Endothelial cell of umbilical vein (primary cell): ENCODE measurements at regions not wholly inside any gene's neighbourhood (a gene's known extent, or its start where the extent isn't known, plus 50 kb on each side); places are given as distances from the start of the nearest gene placed in this dataset.

Source experiments
- BruUV-seq: library from RNA; stranded (reverse); fragments of 400-500 nt; replicated peaks from 2 replicates; lab custom pipeline; 2021; lab: Mats Ljungman, UMichigan
- CTCF ChIA-PET: fragments of 300-600, 350-600 bp; sonication (Branson Sonifier 250); formaldehyde crosslinking; loops from one replicate; lab custom pipeline; 2021; ENCODE audit warnings: antibody characterized with exemption, inconsistent platforms; lab: Charles Lee
- POLR2A ChIA-PET: fragments of 300-600, 350-600 bp; sonication (Branson Sonifier 250); formaldehyde crosslinking; loops from one replicate; lab custom pipeline; 2021; ENCODE audit warnings: antibody characterized with exemption, inconsistent platforms; lab: Charles Lee
- DNase-seq: peaks from one replicate; pipeline ENCODE4 v3.0.0-alpha.2; 2011; ENCODE audit warnings: low read depth, low spot score
- FAIRE-seq: peaks from 2 replicates; lab custom pipeline; 2011; peaks lifted over from hg19 to GRCh38; lab: Jason Lieb, UNC
- H2AFZ ChIP-seq: 2 replicates; pipeline ENCODE4 v1.6.0; 2012; ENCODE audit warnings: low read depth, low read length, control low read depth, inconsistent platforms
- H3K27ac ChIP-seq: 2 replicates; pipeline ENCODE4 v1.5.1; 2011; ENCODE audit warnings: low read depth, mild to moderate bottlenecking, control low read depth, low read length, moderate library complexity; ENCODE audit not compliant: insufficient read depth
- H3K27me3 ChIP-seq, 2 experiments: 2 replicates each; pipeline versions ENCODE4 v1.6.0 to v1.6.1; 2011; ENCODE audit warnings: low read length in 2 of 2, mixed read lengths in 1 of 2; ENCODE audit not compliant: control insufficient read depth in 2 of 2, insufficient read depth in 2 of 2
- H3K36me3 ChIP-seq, 2 experiments: 2 replicates in 1 of 2; 3 replicates in 1 of 2; pipeline ENCODE4 v1.5.1; 2011; ENCODE audit warnings: low read length in 2 of 2, mild to moderate bottlenecking in 1 of 2, moderate library complexity in 1 of 2; ENCODE audit not compliant: control insufficient read depth in 2 of 2, insufficient read depth in 2 of 2; ENCODE audit errors: extremely low read depth in 1 of 2
- H3K4me1 ChIP-seq: 3 replicates; pipeline ENCODE4 v1.5.1; 2011; ENCODE audit warnings: mild to moderate bottlenecking, low read length; ENCODE audit not compliant: control insufficient read depth, insufficient read depth; ENCODE audit errors: extremely low read depth
- H3K4me2 ChIP-seq: 2 replicates; pipeline ENCODE4 v1.6.1; 2011; ENCODE audit warnings: low read length, control low read depth, mixed read lengths; ENCODE audit not compliant: insufficient read depth
- H3K4me3 ChIP-seq, 3 experiments: fragments of 200-600 bp in 1 of 3; sonication (generic), shearing (Covaris generic) in 1 of 3; replicated peaks in 1 of 3; 2 replicates each; pipeline ENCODE4 v1.5.1; 2011 to 2016; ENCODE audit warnings: control low read depth in 3 of 3, low read length in 3 of 3, mild to moderate bottlenecking in 2 of 3, inconsistent platforms in 1 of 3, low read depth in 1 of 3, moderate library complexity in 1 of 3; ENCODE audit not compliant: insufficient read depth in 1 of 3
- H3K79me2 ChIP-seq: 2 replicates; pipeline ENCODE4 v1.6.0; 2012; ENCODE audit warnings: low read length, inconsistent platforms; ENCODE audit not compliant: control insufficient read depth, insufficient read depth
- H3K9ac ChIP-seq: replicated peaks from 2 replicates; pipeline ENCODE3; 2011; ENCODE audit warnings: low read length, control low read depth; ENCODE audit not compliant: insufficient read depth; ENCODE audit errors: extremely low read depth
- H3K9me1 ChIP-seq: replicated peaks from 3 replicates; pipeline ENCODE4 v1.6.0; 2011; ENCODE audit warnings: mild to moderate bottlenecking, low read length; ENCODE audit not compliant: control insufficient read depth, insufficient read depth; ENCODE audit errors: extremely low read depth
- H3K9me3 ChIP-seq: replicated peaks from 2 replicates; pipeline ENCODE4 v1.5.1; 2012; ENCODE audit warnings: low read length, inconsistent platforms; ENCODE audit not compliant: control insufficient read depth, insufficient read depth
- H4K20me1 ChIP-seq: replicated peaks from 2 replicates; pipeline ENCODE3; 2011; ENCODE audit warnings: mild to moderate bottlenecking, low read length; ENCODE audit not compliant: control insufficient read depth, insufficient read depth; ENCODE audit errors: extremely low read depth
- EZH2 ChIP-seq: IDR thresholded peaks from 2 replicates; pipeline ENCODE4 v1.6.1; 2012; ENCODE audit warnings: borderline replicate concordance, low read depth, mild to moderate bottlenecking, moderate library complexity, low read length, inconsistent platforms; ENCODE audit not compliant: severe bottlenecking
- FOS ChIP-seq: IDR thresholded peaks from 2 replicates; pipeline ENCODE4 v1.6.1; 2011; ENCODE audit warnings: mild to moderate bottlenecking, low read length, moderate library complexity, borderline replicate concordance; ENCODE audit not compliant: insufficient read depth
- GATA2 ChIP-seq: IDR thresholded peaks from 2 replicates; pipeline ENCODE4 v1.7.0; 2011; ENCODE audit warnings: low read depth, mild to moderate bottlenecking, moderate library complexity, mixed read lengths, low read length; ENCODE audit not compliant: insufficient read length, insufficient read depth
- JUN ChIP-seq: IDR thresholded peaks from 2 replicates; pipeline ENCODE4 v1.6.1; 2011; ENCODE audit warnings: borderline replicate concordance, low read depth; ENCODE audit not compliant: insufficient read length, insufficient read depth
- MAX ChIP-seq: IDR thresholded peaks from 2 replicates; pipeline ENCODE4 v1.6.1; 2011; ENCODE audit not compliant: insufficient read depth, insufficient read length
- MYC ChIP-seq: IDR thresholded peaks from one replicate; pipeline ENCODE4 v1.6.1; 2011; ENCODE audit warnings: mild to moderate bottlenecking, low read depth, low read length
- POLR2A ChIP-seq: IDR thresholded peaks from 2 replicates; pipeline ENCODE4 v1.6.1; 2012; ENCODE audit warnings: low read depth, mild to moderate bottlenecking, control low read depth, low read length
- POLR2AphosphoS5 ChIP-seq: IDR thresholded peaks from 2 replicates; pipeline ENCODE4 v1.6.1; 2012; ENCODE audit warnings: low read depth, mild to moderate bottlenecking, control low read depth, low read length, moderate library complexity; ENCODE audit not compliant: insufficient read depth
- dilution Hi-C: fragments of 300-500 bp; cut with MboI; formaldehyde crosslinking; loops from one replicate; pipeline ENCODE4 v1.15.0; 2019; ENCODE audit warnings: low sequenced_read_pairs; ENCODE audit not compliant: extremely low pct_ligation_motif_present
- intact Hi-C: fragments of 100-400 bp; cut with micrococcal nuclease; formaldehyde crosslinking; loops from one replicate; pipeline ENCODE4 v1.10.0; 2022
- TF ChIP-seq, protein P1 (sequence below), 2 donors: IDR thresholded peaks; 1 replicate in 1 of 2; 2 replicates in 1 of 2; pipeline ENCODE4 v1.5.1; 2011; ENCODE audit warnings: low read length in 2 of 2, mild to moderate bottlenecking in 2 of 2, moderate library complexity in 2 of 2, control low read depth in 1 of 2, inconsistent platforms in 1 of 2, low read depth in 1 of 2; ENCODE audit not compliant: insufficient read depth in 1 of 2; ENCODE audit errors: extremely low read depth in 1 of 2

GRCh38 chr19:32104850-32105235 is 240.6 kb upstream of the ZNF507 start:
- Histone ChIP-seq H3K4me2 (no peak overlapping the region), H3K36me3 (no peaks in the 10 kb centered on the region), H3K27me3 (no peaks in the 10 kb centered on the region), H3K9me1 (no peaks in the 10 kb centered on the region), H3K4me3 (no peak overlapping the region), H3K79me2 (no peaks in the 10 kb centered on the region), H3K27ac (no peak overlapping the region), H3K9ac (no peak overlapping the region), H3K4me1 (no peaks in the 10 kb centered on the region), H3K9me3 (peaks cover 2% of the 10 kb centered on the region), H4K20me1 (no peaks in the 10 kb centered on the region), H2AFZ (no peak overlapping the region)
- FAIRE-seq (no peak), DNase-seq (no peak)
- intact Hi-C loops (no loop called here), dilution Hi-C loops (no loop called here)
- POLR2A ChIA-PET, result no interaction called here
- no TSS peak for BruUV-seq
- no peak for TF ChIP-seq POLR2AphosphoS5
- CTCF ChIA-PET, result no interaction called here

DNA sequence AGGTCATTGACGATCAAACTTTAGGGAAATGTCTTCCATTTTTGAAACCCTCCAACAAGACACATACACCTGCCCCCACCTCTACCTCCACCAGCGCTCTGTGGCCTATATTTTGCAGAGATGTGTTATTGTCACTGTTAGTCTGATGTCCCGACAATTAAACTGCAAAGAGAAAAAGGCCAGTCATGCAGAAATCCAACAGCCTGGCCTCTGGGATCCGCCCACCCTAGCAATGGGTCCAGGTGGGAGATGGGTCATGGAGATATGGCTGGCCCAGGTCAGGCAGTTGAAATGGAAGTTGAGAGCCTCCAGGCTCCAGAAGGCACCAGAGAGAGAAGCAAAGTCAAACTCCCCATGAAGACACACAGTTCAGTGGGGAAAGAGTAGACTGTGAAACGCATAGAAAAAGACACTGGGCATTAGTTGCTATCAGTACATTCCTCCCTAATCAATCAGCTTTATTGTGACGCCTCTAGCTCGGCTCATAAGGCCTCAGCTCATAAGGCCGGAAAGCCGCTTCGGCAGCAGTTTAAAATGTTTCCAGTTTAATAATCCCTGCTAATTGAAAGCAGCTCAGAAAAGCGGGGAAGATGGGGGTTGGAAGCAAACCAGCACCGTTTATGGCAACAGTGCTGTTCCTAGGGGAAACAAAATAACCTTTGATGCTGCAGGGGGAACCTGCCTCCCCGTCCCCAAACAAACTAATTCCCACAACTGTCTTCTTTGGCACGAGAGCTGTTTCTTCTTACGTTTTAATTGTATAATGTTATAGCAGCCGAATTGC is 239.7 kb upstream of the ZNF507 start:
- H3K9ac ChIP-seq, result no peak overlapping the region
- H3K9me1 ChIP-seq, result no peaks in the 10 kb centered on the region
- ChIA-PET CTCF (no interaction called here), POLR2A (no interaction called here)
- H3K27ac ChIP-seq, result no peak overlapping the region
- dilution Hi-C loops, result no loop called here
- no peaks in the 10 kb centered on the region for H3K4me1 ChIP-seq
- intact Hi-C loops, result no loop called here
- H2AFZ ChIP-seq, result no peak overlapping the region
- no peak overlapping the region for H3K4me2 ChIP-seq
- H3K79me2 ChIP-seq, result no peaks in the 10 kb centered on the region
- H4K20me1 ChIP-seq, result no peaks in the 10 kb centered on the region
- H3K36me3 ChIP-seq, result no peaks in the 10 kb centered on the region
- FAIRE-seq, result no peak
- peaks cover 2% of the 10 kb centered on the region for H3K9me3 ChIP-seq
- DNase-seq, result no peak
- no peak overlapping the region for H3K4me3 ChIP-seq
- BruUV-seq, result no TSS peak
- no peaks in the 10 kb centered on the region for H3K27me3 ChIP-seq
- TF ChIP-seq GATA2, result no peak
- no peak for TF ChIP-seq FOS
- TF ChIP-seq JUN, result no peak
- no peak for TF ChIP-seq EZH2
- TF ChIP-seq POLR2AphosphoS5, result no peak
- TF ChIP-seq MYC, result no peak
- TF ChIP-seq POLR2A, result no peak
- TF ChIP-seq, protein P1, sequence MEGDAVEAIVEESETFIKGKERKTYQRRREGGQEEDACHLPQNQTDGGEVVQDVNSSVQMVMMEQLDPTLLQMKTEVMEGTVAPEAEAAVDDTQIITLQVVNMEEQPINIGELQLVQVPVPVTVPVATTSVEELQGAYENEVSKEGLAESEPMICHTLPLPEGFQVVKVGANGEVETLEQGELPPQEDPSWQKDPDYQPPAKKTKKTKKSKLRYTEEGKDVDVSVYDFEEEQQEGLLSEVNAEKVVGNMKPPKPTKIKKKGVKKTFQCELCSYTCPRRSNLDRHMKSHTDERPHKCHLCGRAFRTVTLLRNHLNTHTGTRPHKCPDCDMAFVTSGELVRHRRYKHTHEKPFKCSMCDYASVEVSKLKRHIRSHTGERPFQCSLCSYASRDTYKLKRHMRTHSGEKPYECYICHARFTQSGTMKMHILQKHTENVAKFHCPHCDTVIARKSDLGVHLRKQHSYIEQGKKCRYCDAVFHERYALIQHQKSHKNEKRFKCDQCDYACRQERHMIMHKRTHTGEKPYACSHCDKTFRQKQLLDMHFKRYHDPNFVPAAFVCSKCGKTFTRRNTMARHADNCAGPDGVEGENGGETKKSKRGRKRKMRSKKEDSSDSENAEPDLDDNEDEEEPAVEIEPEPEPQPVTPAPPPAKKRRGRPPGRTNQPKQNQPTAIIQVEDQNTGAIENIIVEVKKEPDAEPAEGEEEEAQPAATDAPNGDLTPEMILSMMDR (IDR thresholded peaks at IDR 0.05; ENCODE audit: extremely low read depth in 1 of 2, insufficient read depth in 1 of 2, low read depth in 1 of 2, low read length in 2 of 2), result no peak
- no peak for TF ChIP-seq MAX
